GM19467 (cell line): ENCODE measurements at regions not wholly inside any gene's neighbourhood (a gene's known extent, or its start where the extent isn't known, plus 50 kb on each side); places are given as distances from the start of the nearest gene placed in this dataset.
A peak's percentile ranks its signal among the peaks of the same experiment; 100 is the strongest.

Experiments
- ATAC-seq: cut with Tn5 transposase; IDR thresholded peaks from one replicate; pipeline ENCODE4 v1.9.1; 2021; ENCODE audit warnings: mild to moderate bottlenecking, moderate library complexity; ENCODE audit not compliant: unreplicated experiment

GRCh38 chr10:58140691-58141347 is 126.9 kb downstream of the IPMK start:
- ATAC-seq = no peak

- no peak for ATAC-seq
Observed at GRCh38 chr10:58140054-58140453, 127.6 kb downstream of the IPMK start.

- ATAC-seq = no peak
Observed at GRCh38 chr10:58137813-58138212, 129.9 kb downstream of the IPMK start.

- no peak for ATAC-seq
Observed at GRCh38 chr10:58115218-58116050, 152.3 kb downstream of the IPMK start.

- no peak for ATAC-seq
Observed at GRCh38 chr10:58109731-58110130, 158.0 kb downstream of the IPMK start.

GRCh38 chr10:58107506-58107905 is 160.2 kb downstream of the IPMK start:
- ATAC-seq = no peak

GRCh38 chr10:58106211-58107035 is 161.3 kb downstream of the IPMK start:
- ATAC-seq = no peak

- ATAC-seq = no peak
Observed at GRCh38 chr10:58104351-58104751, 163.3 kb downstream of the IPMK start.

GRCh38 chr10:58102897-58103296 is 164.8 kb downstream of the IPMK start:
- ATAC-seq = no peak

- ATAC-seq = no peak
Observed at GRCh38 chr10:58101682-58102081, 166.0 kb downstream of the IPMK start.

- peak; percentile 67 for ATAC-seq
Observed at GRCh38 chr10:58094985-58095718, 172.5 kb downstream of the IPMK start.

GRCh38 chr10:58091886-58092285 is 175.8 kb downstream of the IPMK start:
- no peak for ATAC-seq

GRCh38 chr10:58089739-58090138 is 178.0 kb downstream of the IPMK start:
- ATAC-seq = no peak

- no peak for ATAC-seq
Observed at GRCh38 chr10:58087896-58088295, 179.8 kb downstream of the IPMK start.

GRCh38 chr10:58086763-58087150 is 180.9 kb downstream of the IPMK start:
- no peak for ATAC-seq

GRCh38 chr10:58086144-58086762 is 181.4 kb downstream of the IPMK start:
- no peak for ATAC-seq

- no peak for ATAC-seq
Observed at GRCh38 chr10:58082248-58082647, 185.4 kb downstream of the IPMK start.

GRCh38 chr10:58081353-58081752 is 186.3 kb downstream of the IPMK start:
- no peak for ATAC-seq

- no peak for ATAC-seq
Observed at GRCh38 chr10:58079461-58079860, 188.2 kb downstream of the IPMK start.

- ATAC-seq = no peak
Observed at GRCh38 chr10:58072634-58073033, 195.1 kb downstream of the IPMK start.
